Epithelial cell of esophagus (primary cell): ENCODE measurements at regions not wholly inside any gene's neighbourhood (a gene's known extent, or its start where the extent isn't known, plus 50 kb on each side); places are given as distances from the start of the nearest gene placed in this dataset.
"Not testable (repeated sequence)": the region's sequence is repeated elsewhere in the genome, so short reads cannot be mapped to it uniquely, and the experiment has no call there.

ENCODE experiments used
- DNase-seq: peaks from one replicate; pipeline ENCODE4 v3.0.0; 2010; ENCODE audit warnings: low read depth
- H3K4me3 ChIP-seq: 2 replicates; pipeline ENCODE4 v1.5.1; 2011; ENCODE audit warnings: mild to moderate bottlenecking, low read length, control low read depth
- CTCF ChIP-seq: IDR thresholded peaks from 2 replicates; pipeline ENCODE4 v1.5.1; 2011; ENCODE audit warnings: low read depth, mild to moderate bottlenecking, low read length, control low read depth, inconsistent platforms; ENCODE audit not compliant: insufficient read depth; ENCODE audit errors: missing control alignments

- H3K4me3 ChIP-seq = no peak overlapping the region
- TF ChIP-seq CTCF = no peak
- no peak for DNase-seq
These were observed 1175.9 kb upstream of the B3GALT2 start for GRCh38 chr1:194362327-194362726.

GRCh38 chr1:194361374-194362131 is 1175.1 kb upstream of the B3GALT2 start:
- TF ChIP-seq CTCF = no peak
- no peak overlapping the region for H3K4me3 ChIP-seq
- DNase-seq = no peak

- no peak for DNase-seq
- H3K4me3 ChIP-seq = no peak overlapping the region
- TF ChIP-seq CTCF = no peak
These were observed 1171.8 kb upstream of the B3GALT2 start for GRCh38 chr1:194358208-194358581.

GRCh38 chr1:194357573-194358207 is 1171.3 kb upstream of the B3GALT2 start:
- not testable (repeated sequence) for H3K4me3 ChIP-seq, DNase-seq

GRCh38 chr1:194355488-194356106 is 1169.2 kb upstream of the B3GALT2 start:
- DNase-seq = no peak
- H3K4me3 ChIP-seq = no peak overlapping the region
- TF ChIP-seq CTCF = no peak

GRCh38 chr1:194353121-194353520 is 1166.7 kb upstream of the B3GALT2 start:
- no peak overlapping the region for H3K4me3 ChIP-seq
- no peak for DNase-seq
- no peak for TF ChIP-seq CTCF

GRCh38 chr1:194347200-194347599 is 1160.8 kb upstream of the B3GALT2 start:
- TF ChIP-seq CTCF = no peak
- peak; percentile 49 for DNase-seq
- no peak overlapping the region for H3K4me3 ChIP-seq
